ENCODE measurements at regions not wholly inside any gene's neighbourhood (a gene's known extent, or its start where the extent isn't known, plus 50 kb on each side); places are given as distances from the start of the nearest gene placed in this dataset.
"Not testable (repeated sequence)": the region's sequence is repeated elsewhere in the genome, so short reads cannot be mapped to it uniquely, and the experiment has no call there.

- not testable (repeated sequence) for TF ChIP-seq ZNF384 (IDR thresholded peaks at IDR 0.05); FOXA1 (IDR thresholded peaks at IDR 0.05); BHLHE40 (IDR thresholded peaks at IDR 0.05; ENCODE audit: borderline replicate concordance); SP1 (IDR thresholded peaks at IDR 0.05); FOXK2 (IDR thresholded peaks at IDR 0.05); ELF4 (IDR thresholded peaks at IDR 0.05); SUZ12 (IDR thresholded peaks at IDR 0.05); ARNT (IDR thresholded peaks at IDR 0.05); FOXM1 (IDR thresholded peaks at IDR 0.05; ENCODE audit: borderline replicate concordance); NFRKB (IDR thresholded peaks at IDR 0.05); HDGF (IDR thresholded peaks at IDR 0.05; ENCODE audit: borderline replicate concordance)
- TF ChIP-seq, protein P1, sequence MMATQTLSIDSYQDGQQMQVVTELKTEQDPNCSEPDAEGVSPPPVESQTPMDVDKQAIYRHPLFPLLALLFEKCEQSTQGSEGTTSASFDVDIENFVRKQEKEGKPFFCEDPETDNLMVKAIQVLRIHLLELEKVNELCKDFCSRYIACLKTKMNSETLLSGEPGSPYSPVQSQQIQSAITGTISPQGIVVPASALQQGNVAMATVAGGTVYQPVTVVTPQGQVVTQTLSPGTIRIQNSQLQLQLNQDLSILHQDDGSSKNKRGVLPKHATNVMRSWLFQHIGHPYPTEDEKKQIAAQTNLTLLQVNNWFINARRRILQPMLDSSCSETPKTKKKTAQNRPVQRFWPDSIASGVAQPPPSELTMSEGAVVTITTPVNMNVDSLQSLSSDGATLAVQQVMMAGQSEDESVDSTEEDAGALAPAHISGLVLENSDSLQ (IDR thresholded peaks at IDR 0.05), result not testable (repeated sequence)
Observed at GRCh38 chr16:35111772-35112171, 1652.4 kb downstream of the TP53TG3F start.

Data from HEK293T (cell line).